ENCODE measurements at regions not wholly inside any gene's neighbourhood (a gene's known extent, or its start where the extent isn't known, plus 50 kb on each side); places are given as distances from the start of the nearest gene placed in this dataset.

DNA sequence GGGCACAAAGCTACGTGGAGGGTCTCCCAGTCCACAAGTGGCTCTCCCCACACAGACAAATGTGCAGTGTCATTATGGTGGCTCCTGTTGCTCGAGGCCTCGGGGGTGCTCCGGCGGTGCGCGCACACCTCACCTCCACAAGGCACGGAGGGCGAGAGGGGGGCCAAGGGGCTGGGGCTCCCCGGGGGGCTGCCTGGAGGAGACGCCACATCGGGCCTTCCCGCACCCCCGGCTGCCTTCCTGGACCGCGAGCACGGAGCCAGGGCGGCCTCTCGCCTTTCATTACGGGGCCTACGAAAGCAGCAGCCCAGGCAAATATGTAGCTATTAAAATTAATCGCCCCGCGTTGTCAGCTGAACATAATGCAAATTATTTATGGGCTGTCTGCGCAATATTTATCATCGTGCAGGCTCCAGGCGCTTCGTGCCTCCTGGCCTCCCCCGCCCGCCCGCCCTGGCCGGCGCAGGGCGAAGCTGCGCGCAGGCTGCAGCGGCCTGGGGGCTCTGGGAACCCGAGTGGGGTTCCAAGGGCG lies 70.8 kb upstream of the BCOR start:
- H3K27me3 ChIP-seq (ENCODE audit: insufficient read depth, poor library complexity, severe bottlenecking) = peaks cover 5% of the 10 kb centered on the region
- DNase-seq (ENCODE audit: low read depth in 1 of 2, low spot score in 1 of 2) = no peak
- no peak overlapping the region for H3K27ac ChIP-seq (replicated peaks)
- H3K4me3 ChIP-seq (replicated peaks; ENCODE audit: insufficient read depth, low read length) = no peak overlapping the region
- TF ChIP-seq SPI1 (IDR thresholded peaks at IDR 0.05; ENCODE audit: borderline replicate concordance, low read depth) (no peak), GABPA (IDR thresholded peaks at IDR 0.05; ENCODE audit: low read depth) (no peak), POLR2AphosphoS5 (IDR thresholded peaks at IDR 0.05; ENCODE audit: low read depth) (no peak), CTCF (IDR thresholded peaks at IDR 0.05; ENCODE audit: insufficient read depth, low read length) (no peak)
- TF ChIP-seq, protein P1, sequence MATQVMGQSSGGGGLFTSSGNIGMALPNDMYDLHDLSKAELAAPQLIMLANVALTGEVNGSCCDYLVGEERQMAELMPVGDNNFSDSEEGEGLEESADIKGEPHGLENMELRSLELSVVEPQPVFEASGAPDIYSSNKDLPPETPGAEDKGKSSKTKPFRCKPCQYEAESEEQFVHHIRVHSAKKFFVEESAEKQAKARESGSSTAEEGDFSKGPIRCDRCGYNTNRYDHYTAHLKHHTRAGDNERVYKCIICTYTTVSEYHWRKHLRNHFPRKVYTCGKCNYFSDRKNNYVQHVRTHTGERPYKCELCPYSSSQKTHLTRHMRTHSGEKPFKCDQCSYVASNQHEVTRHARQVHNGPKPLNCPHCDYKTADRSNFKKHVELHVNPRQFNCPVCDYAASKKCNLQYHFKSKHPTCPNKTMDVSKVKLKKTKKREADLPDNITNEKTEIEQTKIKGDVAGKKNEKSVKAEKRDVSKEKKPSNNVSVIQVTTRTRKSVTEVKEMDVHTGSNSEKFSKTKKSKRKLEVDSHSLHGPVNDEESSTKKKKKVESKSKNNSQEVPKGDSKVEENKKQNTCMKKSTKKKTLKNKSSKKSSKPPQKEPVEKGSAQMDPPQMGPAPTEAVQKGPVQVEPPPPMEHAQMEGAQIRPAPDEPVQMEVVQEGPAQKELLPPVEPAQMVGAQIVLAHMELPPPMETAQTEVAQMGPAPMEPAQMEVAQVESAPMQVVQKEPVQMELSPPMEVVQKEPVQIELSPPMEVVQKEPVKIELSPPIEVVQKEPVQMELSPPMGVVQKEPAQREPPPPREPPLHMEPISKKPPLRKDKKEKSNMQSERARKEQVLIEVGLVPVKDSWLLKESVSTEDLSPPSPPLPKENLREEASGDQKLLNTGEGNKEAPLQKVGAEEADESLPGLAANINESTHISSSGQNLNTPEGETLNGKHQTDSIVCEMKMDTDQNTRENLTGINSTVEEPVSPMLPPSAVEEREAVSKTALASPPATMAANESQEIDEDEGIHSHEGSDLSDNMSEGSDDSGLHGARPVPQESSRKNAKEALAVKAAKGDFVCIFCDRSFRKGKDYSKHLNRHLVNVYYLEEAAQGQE (IDR thresholded peaks at IDR 0.05; ENCODE audit: insufficient replicate concordance, low read depth) = no peak

DNA sequence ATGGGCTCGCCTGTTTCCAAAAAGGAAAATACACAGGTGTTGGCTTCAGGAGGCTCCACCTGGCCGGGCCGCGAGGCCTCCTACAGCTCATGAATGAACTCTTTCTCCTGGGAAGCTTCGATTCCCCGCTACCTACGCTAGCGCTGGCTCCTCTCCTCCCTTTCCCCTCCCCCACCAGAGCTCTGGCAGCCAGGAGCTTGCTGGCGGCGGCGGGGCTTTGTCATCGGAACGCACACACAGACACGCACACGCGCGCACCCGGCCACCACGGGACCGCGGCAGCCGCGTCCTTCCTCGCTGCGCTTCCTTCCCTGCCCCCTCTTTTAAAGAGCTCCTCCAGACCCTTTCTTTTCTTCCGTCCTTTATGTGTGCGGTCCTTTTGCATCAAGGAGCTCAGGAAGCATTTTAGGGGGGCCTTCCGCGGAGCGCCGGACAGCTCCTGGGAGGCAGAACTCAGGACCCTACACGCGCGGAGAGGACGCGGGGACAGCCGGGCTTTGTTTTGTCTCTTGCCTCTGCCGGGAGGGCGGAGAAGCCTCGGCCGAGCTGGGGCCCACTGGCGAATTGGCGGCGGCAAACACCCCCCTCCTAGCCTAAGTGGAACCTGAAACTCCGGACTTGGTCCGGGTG lies 70.2 kb upstream of the BCOR start:
- Histone ChIP-seq H3K27ac (replicated peaks) (no peak overlapping the region), H3K4me3 (replicated peaks; ENCODE audit: insufficient read depth, low read length) (no peak overlapping the region), H3K27me3 (ENCODE audit: insufficient read depth, poor library complexity, severe bottlenecking) (peaks cover 5% of the 10 kb centered on the region)
- TF ChIP-seq, protein P1 (IDR thresholded peaks at IDR 0.05; ENCODE audit: insufficient replicate concordance, low read depth) = no peak
- TF ChIP-seq GABPA (IDR thresholded peaks at IDR 0.05; ENCODE audit: low read depth) (no peak), CTCF (IDR thresholded peaks at IDR 0.05; ENCODE audit: insufficient read depth, low read length) (no peak), POLR2AphosphoS5 (IDR thresholded peaks at IDR 0.05; ENCODE audit: low read depth) (no peak), SPI1 (IDR thresholded peaks at IDR 0.05; ENCODE audit: borderline replicate concordance, low read depth) (no peak)
- DNase-seq (ENCODE audit: low read depth in 1 of 2, low spot score in 1 of 2) = no peak

- no peak for DNase-seq (ENCODE audit: low read depth in 1 of 2, low spot score in 1 of 2)
- H3K27ac ChIP-seq (replicated peaks) = no peak overlapping the region
- H3K4me3 ChIP-seq (replicated peaks; ENCODE audit: insufficient read depth, low read length) = no peak overlapping the region
Measured at GRCh38 chrX:40167233-40167849, 69.6 kb upstream of the BCOR start.

More at GRCh38 chrX:40167233-40167849, 69.6 kb upstream of the BCOR start:
- no peak for TF ChIP-seq GABPA (IDR thresholded peaks at IDR 0.05; ENCODE audit: low read depth)
- no peak for TF ChIP-seq SPI1 (IDR thresholded peaks at IDR 0.05; ENCODE audit: borderline replicate concordance, low read depth)
- no peak for TF ChIP-seq CTCF (IDR thresholded peaks at IDR 0.05; ENCODE audit: insufficient read depth, low read length)
- TF ChIP-seq, protein P1 (IDR thresholded peaks at IDR 0.05; ENCODE audit: insufficient replicate concordance, low read depth) = no peak
- no peak for TF ChIP-seq POLR2AphosphoS5 (IDR thresholded peaks at IDR 0.05; ENCODE audit: low read depth)
- H3K27me3 ChIP-seq (ENCODE audit: insufficient read depth, poor library complexity, severe bottlenecking) = peaks cover 5% of the 10 kb centered on the region
